KMS-11 (cell line): ENCODE measurements at regions not wholly inside any gene's neighbourhood (a gene's known extent, or its start where the extent isn't known, plus 50 kb on each side); places are given as distances from the start of the nearest gene placed in this dataset.

Experiments used
- H2AFZ ChIP-seq: fragments of 200-600 bp; sonication (generic); 2 replicates; pipeline ENCODE4 v1.6.1; 2016; ENCODE audit warnings: antibody characterized with exemption, mixed run types, low read depth
- H3K27ac ChIP-seq: fragments of 200-600 bp; sonication (generic); 2 replicates; pipeline ENCODE4 v1.6.1; 2016; ENCODE audit warnings: mild to moderate bottlenecking, mixed run types
- H3K27me3 ChIP-seq: fragments of 200-600 bp; sonication (generic); 2 replicates; pipeline ENCODE4 v1.6.1; 2017; ENCODE audit warnings: mild to moderate bottlenecking, low read depth, mixed run types, moderate library complexity; ENCODE audit not compliant: insufficient read depth
- H3K36me3 ChIP-seq: fragments of 200-600 bp; sonication (generic); 2 replicates; pipeline ENCODE4 v1.6.1; 2017; ENCODE audit warnings: mild to moderate bottlenecking, mixed run types; ENCODE audit not compliant: insufficient read depth
- H3K4me1 ChIP-seq: fragments of 200-600 bp; sonication (generic); 2 replicates; pipeline ENCODE4 v1.6.1; 2016; ENCODE audit warnings: mild to moderate bottlenecking, low read depth, mixed run types; ENCODE audit not compliant: poor library complexity, severe bottlenecking
- H3K4me2 ChIP-seq: fragments of 200-600 bp; sonication (generic); 2 replicates; pipeline ENCODE4 v1.7.0; 2016; ENCODE audit warnings: mild to moderate bottlenecking, mixed run types
- H3K4me3 ChIP-seq: fragments of 200-600 bp; sonication (generic); IDR thresholded peaks from 2 replicates; pipeline ENCODE4 v1.6.1; 2017; ENCODE audit warnings: low read depth, low read length, mixed read lengths; ENCODE audit not compliant: insufficient read depth
- H3K79me2 ChIP-seq: fragments of 200-600 bp; sonication (generic); 2 replicates; pipeline ENCODE4 v1.6.1; 2016; ENCODE audit warnings: low read depth, mixed run types; ENCODE audit not compliant: insufficient read depth
- H3K9ac ChIP-seq: fragments of 200-600 bp; sonication (generic); 2 replicates; pipeline ENCODE4 v1.6.1; 2016; ENCODE audit warnings: mild to moderate bottlenecking, mixed run types
- H4K20me1 ChIP-seq: fragments of 200-600 bp; sonication (generic); 2 replicates; pipeline ENCODE4 v1.6.1; 2016; ENCODE audit warnings: mild to moderate bottlenecking, mixed run types; ENCODE audit not compliant: insufficient read depth
- CTCF ChIP-seq: fragments of 200-600 bp; sonication (generic); conservative IDR thresholded peaks from 2 replicates; pipeline ENCODE4 v1.6.1; 2017; ENCODE audit warnings: low read depth, mild to moderate bottlenecking, antibody characterized with exemption, low read length, moderate library complexity, mixed read lengths

DNA sequence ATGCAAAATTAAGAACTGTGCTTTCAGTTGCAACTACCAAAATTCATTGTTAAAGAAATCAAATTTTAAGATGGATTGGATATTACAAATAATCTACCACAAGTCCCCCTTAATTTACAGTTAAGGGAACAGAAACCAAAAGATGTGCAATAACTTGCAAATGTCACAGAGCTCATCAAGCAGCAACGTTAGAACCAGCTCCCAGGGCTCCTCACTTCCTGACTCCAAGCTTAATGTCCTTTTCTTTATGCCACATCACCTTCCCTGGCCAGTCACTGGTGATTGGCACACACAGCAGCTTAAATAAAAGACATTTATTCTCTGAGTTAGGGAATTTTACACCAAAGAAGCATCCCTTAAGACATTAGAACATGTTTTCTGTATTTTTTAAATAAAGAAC is 159.7 kb downstream of the RSL24D1 start:
- no peak overlapping the region for H2AFZ ChIP-seq
- no peak overlapping the region for H3K27ac ChIP-seq
- H3K9ac ChIP-seq = no peak overlapping the region
- H3K36me3 ChIP-seq = no peaks in the 10 kb centered on the region
- H3K4me3 ChIP-seq = no peak overlapping the region
- no peaks in the 10 kb centered on the region for H4K20me1 ChIP-seq
- no peak for TF ChIP-seq CTCF
- H3K27me3 ChIP-seq = no peaks in the 10 kb centered on the region
- H3K4me1 ChIP-seq = no peaks in the 10 kb centered on the region
- no peaks in the 10 kb centered on the region for H3K79me2 ChIP-seq
- H3K4me2 ChIP-seq = no peak overlapping the region

GRCh38 chr15:55035749-55036148 is 161.0 kb downstream of the RSL24D1 start:
- H3K4me1 ChIP-seq = no peaks in the 10 kb centered on the region
- no peaks in the 10 kb centered on the region for H3K36me3 ChIP-seq
- no peaks in the 10 kb centered on the region for H3K27me3 ChIP-seq
- H4K20me1 ChIP-seq = no peaks in the 10 kb centered on the region
- H3K27ac ChIP-seq = no peak overlapping the region
- TF ChIP-seq CTCF = no peak
- no peaks in the 10 kb centered on the region for H3K79me2 ChIP-seq
- H2AFZ ChIP-seq = no peak overlapping the region
- no peak overlapping the region for H3K4me3 ChIP-seq
- H3K4me2 ChIP-seq = no peak overlapping the region
- H3K9ac ChIP-seq = no peak overlapping the region

GRCh38 chr15:55033574-55033973 is 163.2 kb downstream of the RSL24D1 start:
- TF ChIP-seq CTCF = no peak
- H3K4me2 ChIP-seq = no peak overlapping the region
- H4K20me1 ChIP-seq = no peaks in the 10 kb centered on the region
- no peak overlapping the region for H2AFZ ChIP-seq
- no peaks in the 10 kb centered on the region for H3K27me3 ChIP-seq
- H3K4me1 ChIP-seq = no peaks in the 10 kb centered on the region
- no peak overlapping the region for H3K27ac ChIP-seq
- H3K36me3 ChIP-seq = no peaks in the 10 kb centered on the region
- no peak overlapping the region for H3K4me3 ChIP-seq
- H3K9ac ChIP-seq = no peak overlapping the region
- H3K79me2 ChIP-seq = no peaks in the 10 kb centered on the region

DNA sequence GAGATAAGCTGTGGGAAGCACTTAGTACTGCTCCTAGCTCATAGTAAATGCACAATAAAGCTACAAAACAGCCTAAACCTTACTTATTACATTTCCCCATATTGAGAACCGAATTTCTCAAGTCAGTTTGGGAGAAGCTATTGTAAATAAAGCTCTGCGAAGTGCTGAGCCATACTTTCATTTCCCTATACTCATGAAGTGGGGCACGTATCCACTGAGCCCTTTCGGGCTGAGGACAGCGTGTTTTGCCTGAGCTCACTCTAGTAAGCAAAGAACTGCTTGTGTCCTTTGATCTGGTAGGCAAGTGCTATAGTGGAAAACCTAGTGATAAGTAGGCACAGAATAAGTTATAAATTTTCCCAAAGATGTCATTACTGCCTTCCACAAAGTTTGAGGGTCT is 165.0 kb downstream of the RSL24D1 start:
- no peaks in the 10 kb centered on the region for H4K20me1 ChIP-seq
- no peaks in the 10 kb centered on the region for H3K79me2 ChIP-seq
- no peak overlapping the region for H2AFZ ChIP-seq
- no peak for TF ChIP-seq CTCF
- no peaks in the 10 kb centered on the region for H3K36me3 ChIP-seq
- no peak overlapping the region for H3K9ac ChIP-seq
- H3K4me2 ChIP-seq = no peak overlapping the region
- no peaks in the 10 kb centered on the region for H3K4me1 ChIP-seq
- H3K4me3 ChIP-seq = no peak overlapping the region
- H3K27me3 ChIP-seq = no peaks in the 10 kb centered on the region
- H3K27ac ChIP-seq = no peak overlapping the region

- Histone ChIP-seq H3K4me1 (no peaks in the 10 kb centered on the region), H4K20me1 (no peaks in the 10 kb centered on the region), H3K36me3 (no peaks in the 10 kb centered on the region), H2AFZ (no peak overlapping the region), H3K79me2 (no peaks in the 10 kb centered on the region), H3K27me3 (no peaks in the 10 kb centered on the region), H3K9ac (no peak overlapping the region), H3K4me3 (no peak overlapping the region), H3K27ac (no peak overlapping the region), H3K4me2 (no peak overlapping the region)
- TF ChIP-seq CTCF = no peak
These were observed 170.4 kb downstream of the RSL24D1 start for GRCh38 chr15:55026381-55026780.
